ENCODE measurements at regions not wholly inside any gene's neighbourhood (a gene's known extent, or its start where the extent isn't known, plus 50 kb on each side); places are given as distances from the start of the nearest gene placed in this dataset.

GRCh38 chr9:86795823-86796553 is 151.3 kb downstream of the GAS1 start:
- DNase-seq (ENCODE audit: low spot score) (no peak), FAIRE-seq (no peak)

- no peak for DNase-seq (ENCODE audit: low spot score)
- no peak for FAIRE-seq
These were observed 152.3 kb downstream of the GAS1 start for GRCh38 chr9:86795047-86795442.

GRCh38 chr9:86794391-86795046 is 152.8 kb downstream of the GAS1 start:
- no peak for DNase-seq (ENCODE audit: low spot score)
- FAIRE-seq, result no peak

- no peak for FAIRE-seq
- DNase-seq (ENCODE audit: low spot score), result peak; percentile 59
These were observed 155.2 kb downstream of the GAS1 start for GRCh38 chr9:86792136-86792535.

GRCh38 chr9:86790805-86791204 is 156.5 kb downstream of the GAS1 start:
- FAIRE-seq (no peak), DNase-seq (ENCODE audit: low spot score) (no peak)

- DNase-seq (ENCODE audit: low spot score), result no peak
- no peak for FAIRE-seq
These were observed 158.8 kb downstream of the GAS1 start for GRCh38 chr9:86788456-86788855.

- DNase-seq (ENCODE audit: low spot score), result no peak
- no peak for FAIRE-seq
These were observed 163.4 kb downstream of the GAS1 start for GRCh38 chr9:86783884-86784283.

GRCh38 chr9:86782831-86783230 is 164.5 kb downstream of the GAS1 start:
- DNase-seq (ENCODE audit: low spot score) (no peak), FAIRE-seq (no peak)

GRCh38 chr9:86778761-86779160 is 168.5 kb downstream of the GAS1 start:
- DNase-seq (ENCODE audit: low spot score), result no peak
- no peak for FAIRE-seq

- DNase-seq (ENCODE audit: low spot score) (no peak), FAIRE-seq (no peak)
These were observed 171.6 kb downstream of the GAS1 start for GRCh38 chr9:86775718-86776117.

GRCh38 chr9:86774116-86774515 is 173.2 kb downstream of the GAS1 start:
- FAIRE-seq (no peak), DNase-seq (ENCODE audit: low spot score) (no peak)

GRCh38 chr9:86773422-86773945 is 173.8 kb downstream of the GAS1 start:
- FAIRE-seq (no peak), DNase-seq (ENCODE audit: low spot score) (no peak)

GRCh38 chr9:86772635-86772993 is 174.7 kb downstream of the GAS1 start:
- no peak for DNase-seq (ENCODE audit: low spot score)
- FAIRE-seq, result no peak

- DNase-seq (ENCODE audit: low spot score), result no peak
- FAIRE-seq, result no peak
These were observed 175.2 kb downstream of the GAS1 start for GRCh38 chr9:86771941-86772634.

GRCh38 chr9:86771420-86771819 is 175.9 kb downstream of the GAS1 start:
- no peak for FAIRE-seq
- no peak for DNase-seq (ENCODE audit: low spot score)

- FAIRE-seq, result no peak
- DNase-seq (ENCODE audit: low spot score), result no peak
These were observed 178.6 kb downstream of the GAS1 start for GRCh38 chr9:86768709-86769108.

- DNase-seq (ENCODE audit: low spot score) (no peak), FAIRE-seq (no peak)
These were observed 179.3 kb downstream of the GAS1 start for GRCh38 chr9:86768020-86768419.

- no peak for FAIRE-seq
These were observed 179.9 kb downstream of the GAS1 start for GRCh38 chr9:86767373-86767772.

GRCh38 chr9:86766912-86767311 is 180.4 kb downstream of the GAS1 start:
- FAIRE-seq (no peak), DNase-seq (ENCODE audit: low spot score) (peak; percentile 91)

More at GRCh38 chr9:86767373-86767772, 179.9 kb downstream of the GAS1 start:
- DNase-seq (ENCODE audit: low spot score), result no peak

GRCh38 chr9:86766511-86766910 is 180.8 kb downstream of the GAS1 start:
- no peak for FAIRE-seq
- no peak for DNase-seq (ENCODE audit: low spot score)

GRCh38 chr9:86765746-86766430 is 181.4 kb downstream of the GAS1 start:
- no peak for FAIRE-seq
- no peak for DNase-seq (ENCODE audit: low spot score)
